Testis (tissue), 2 donors: ENCODE measurements at regions not wholly inside any gene's neighbourhood (a gene's known extent, or its start where the extent isn't known, plus 50 kb on each side); places are given as distances from the start of the nearest gene placed in this dataset.
"Not testable (repeated sequence)": the region's sequence is repeated elsewhere in the genome, so short reads cannot be mapped to it uniquely, and the experiment has no call there.

ENCODE experiments used
- CTCF ChIP-seq, 3 experiments: fragments of 450-650 bp in 2 of 3; fragments of 200-600 bp in 1 of 3; sonication (generic) in 1 of 3; IDR thresholded peaks; one replicate each; pipeline ENCODE4 v1.5.1; 2016 to 2019; ENCODE audit warnings: antibody characterized with exemption in 3 of 3, mild to moderate bottlenecking in 2 of 3, moderate library complexity in 1 of 3
- POLR2A ChIP-seq: fragments of 450-650 bp; IDR thresholded peaks from one replicate; pipeline ENCODE4 v1.6.1; 2017; ENCODE audit warnings: antibody characterized with exemption, mild to moderate bottlenecking, moderate library complexity

GRCh38 chr21:35590284-35590683, 470.0 kb downstream of the SETD4 start:
- not testable (repeated sequence) for TF ChIP-seq POLR2A; CTCF (IDR thresholded peaks at IDR 0.05)
